HG03159 (cell line): ENCODE measurements at regions not wholly inside any gene's neighbourhood (a gene's known extent, or its start where the extent isn't known, plus 50 kb on each side); places are given as distances from the start of the nearest gene placed in this dataset.
A peak's percentile ranks its signal among the peaks of the same experiment; 100 is the strongest.
"Not testable (repeated sequence)": the region's sequence is repeated elsewhere in the genome, so short reads cannot be mapped to it uniquely, and the experiment has no call there.

Source experiments
- ATAC-seq: cut with Tn5 transposase; IDR thresholded peaks from one replicate; pipeline ENCODE4 v1.9.1; 2021; ENCODE audit warnings: mild to moderate bottlenecking, moderate library complexity; ENCODE audit not compliant: unreplicated experiment

DNA sequence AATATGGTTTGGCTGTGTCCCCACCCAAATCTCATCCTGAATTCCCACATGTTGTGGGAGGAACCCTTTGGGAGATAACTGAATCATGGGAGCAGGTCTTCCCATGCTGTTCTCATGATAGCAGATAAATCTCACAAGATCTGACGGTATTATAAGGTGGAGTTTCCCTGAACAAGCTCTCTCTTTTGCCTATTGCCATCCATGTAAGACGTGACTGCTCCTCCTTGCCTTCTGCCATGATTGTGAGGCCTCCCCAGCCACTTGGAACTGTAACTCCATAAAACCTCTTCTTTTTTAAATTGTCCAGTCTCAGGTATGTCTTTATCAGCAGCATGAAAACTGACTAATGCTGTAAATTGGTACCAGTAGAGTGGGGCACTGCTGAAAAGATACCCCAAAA lies 103.3 kb upstream of the LYPLAL1 start:
- not testable (repeated sequence) for ATAC-seq

DNA sequence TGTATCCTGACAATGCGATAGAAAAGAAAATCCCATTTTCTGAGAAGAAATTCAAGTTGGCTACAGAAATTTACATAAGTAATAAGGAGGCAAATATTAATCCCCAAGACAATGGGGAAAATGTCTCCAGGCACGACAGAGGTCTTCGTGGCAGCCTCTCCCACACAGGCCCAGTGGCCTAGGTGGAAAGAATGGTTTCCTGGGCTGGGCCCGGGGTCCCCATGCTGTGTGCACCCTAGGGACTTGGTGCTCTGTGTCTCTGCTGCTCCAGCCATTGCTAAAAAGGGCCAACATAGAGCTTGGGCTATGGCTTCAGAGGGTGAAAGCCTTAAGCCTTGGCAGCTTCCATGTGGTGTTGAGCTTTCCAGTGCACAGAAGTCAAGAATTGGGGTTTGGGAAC lies 102.5 kb upstream of the LYPLAL1 start:
- no peak for ATAC-seq

DNA sequence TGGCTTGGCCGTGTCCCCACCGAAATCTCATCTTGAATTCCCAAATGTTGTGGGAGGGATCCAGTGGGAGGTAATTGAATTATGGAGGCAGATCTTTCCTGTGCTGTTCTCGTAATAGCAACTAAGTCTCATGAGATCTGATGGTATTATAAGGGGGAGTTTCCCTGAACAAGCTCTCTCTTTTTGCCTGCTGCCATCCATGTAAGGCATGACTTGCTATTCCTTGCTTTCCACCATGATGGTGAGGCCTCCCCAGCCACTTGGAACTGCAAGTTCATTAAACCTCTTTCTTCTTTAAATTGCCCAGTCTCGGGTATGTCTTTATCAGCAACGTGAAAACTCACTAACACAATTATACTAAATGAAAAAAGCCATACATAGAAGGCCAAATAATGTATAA lies 101.3 kb upstream of the LYPLAL1 start:
- ATAC-seq, result no peak

DNA sequence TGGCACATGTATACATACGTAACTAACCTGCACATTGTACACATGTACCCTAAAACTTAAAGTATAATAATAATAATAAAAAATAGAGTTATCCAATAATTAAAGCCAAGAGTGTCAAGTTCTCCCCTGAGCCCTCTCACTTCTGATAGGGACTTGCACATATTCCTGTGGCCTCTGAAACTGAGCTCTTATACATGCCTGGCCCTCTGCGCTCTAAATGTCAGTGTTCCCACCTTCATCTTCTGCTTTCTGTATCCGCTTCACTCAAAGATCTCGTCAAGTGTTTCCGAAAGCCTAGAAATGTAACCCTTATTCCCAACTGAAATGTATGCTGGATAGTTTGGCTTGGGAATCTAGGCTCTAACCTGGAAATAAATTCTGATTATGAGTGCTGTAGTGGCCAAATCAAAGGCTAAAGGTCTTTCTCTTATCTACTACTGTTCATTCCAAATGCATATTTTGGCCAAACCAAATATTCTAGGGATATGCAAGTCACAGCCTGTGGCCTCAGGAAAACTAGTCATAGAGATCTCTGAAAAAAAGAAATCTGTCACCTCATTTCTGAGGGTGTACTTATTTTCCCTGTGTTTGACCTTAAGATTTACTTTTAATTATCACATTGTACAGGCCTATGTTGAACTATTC lies 99.5 kb upstream of the LYPLAL1 start:
- ATAC-seq, result no peak

DNA sequence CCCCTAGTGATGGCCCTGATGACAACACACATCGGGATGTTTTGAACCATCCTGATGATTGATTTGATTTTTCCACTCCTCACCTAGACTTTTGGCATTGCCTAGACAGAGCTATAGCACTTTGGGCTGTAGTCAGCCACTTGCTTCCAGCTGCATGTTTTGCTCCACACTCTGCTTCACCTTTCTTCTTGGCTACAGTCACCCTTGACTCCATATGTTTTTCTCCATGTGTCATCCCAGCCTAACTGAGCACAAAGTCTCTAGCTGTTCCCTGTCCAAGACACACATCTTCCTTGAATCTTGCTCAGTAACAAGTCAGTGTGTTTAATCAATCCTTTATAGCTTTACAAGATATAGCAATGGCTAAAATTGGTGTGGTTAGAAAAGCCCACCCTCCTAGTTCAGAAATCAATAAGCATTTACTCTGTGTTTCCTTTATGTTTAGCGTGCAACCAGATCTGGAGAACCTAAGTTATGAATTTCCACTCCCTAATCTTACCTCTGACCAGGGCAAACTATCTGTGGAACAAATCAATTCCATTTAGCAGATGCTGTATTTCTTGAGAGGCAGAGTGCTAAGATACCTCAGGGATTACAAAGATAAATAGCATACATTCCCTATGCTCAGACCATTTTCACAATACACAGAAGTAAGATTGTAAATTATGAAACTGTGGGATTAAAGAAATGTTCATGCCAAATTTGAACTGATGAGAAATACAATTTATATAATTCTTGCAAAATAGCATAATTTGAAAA lies 98.4 kb upstream of the LYPLAL1 start:
- no peak for ATAC-seq

DNA sequence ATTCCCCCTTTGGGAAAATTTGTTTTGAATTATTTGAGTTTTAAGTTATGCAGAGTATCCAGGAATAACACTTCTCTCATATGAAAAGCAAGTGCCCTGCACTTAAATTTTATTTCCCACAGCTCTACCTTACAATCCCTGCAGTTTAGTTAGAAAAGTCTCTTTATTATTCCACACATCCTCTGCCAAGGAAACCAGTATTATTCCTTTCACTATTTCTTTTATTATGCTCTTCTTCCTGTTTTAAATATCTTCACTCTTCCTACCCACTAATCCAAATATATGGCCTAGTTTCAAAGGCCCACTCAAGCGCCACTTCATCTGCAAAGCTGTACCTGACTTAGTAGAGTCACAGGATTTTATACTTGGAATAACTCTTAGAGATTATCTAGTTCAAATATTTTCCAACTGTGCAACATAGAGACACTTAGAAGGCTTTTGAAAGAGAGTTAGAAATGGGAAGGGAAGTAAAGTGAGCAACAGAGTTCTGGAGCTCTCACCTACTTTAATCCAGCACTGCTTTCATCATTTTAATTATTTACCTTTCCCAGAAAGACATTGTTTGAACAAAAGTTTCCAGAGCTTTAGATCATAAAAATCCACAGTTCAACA lies 97.2 kb upstream of the LYPLAL1 start:
- ATAC-seq, result no peak

DNA sequence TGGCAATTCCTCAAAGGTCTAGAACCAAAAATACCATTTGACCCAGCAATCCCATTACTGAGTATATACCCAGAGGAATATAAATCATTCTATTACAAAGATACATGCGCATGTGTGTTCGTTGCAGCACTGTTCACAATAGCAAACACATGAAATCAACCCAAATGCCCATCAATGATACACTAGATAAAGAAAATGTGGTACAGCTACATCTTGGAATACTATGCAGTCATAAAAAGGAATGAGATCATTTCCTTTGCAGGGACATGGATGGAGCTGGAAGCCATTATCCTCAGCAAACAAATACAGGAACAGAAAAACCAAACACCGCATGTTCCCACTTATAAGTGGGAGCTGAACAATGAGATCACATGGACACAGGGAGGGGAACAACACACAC lies 95.9 kb upstream of the LYPLAL1 start:
- not testable (repeated sequence) for ATAC-seq

DNA sequence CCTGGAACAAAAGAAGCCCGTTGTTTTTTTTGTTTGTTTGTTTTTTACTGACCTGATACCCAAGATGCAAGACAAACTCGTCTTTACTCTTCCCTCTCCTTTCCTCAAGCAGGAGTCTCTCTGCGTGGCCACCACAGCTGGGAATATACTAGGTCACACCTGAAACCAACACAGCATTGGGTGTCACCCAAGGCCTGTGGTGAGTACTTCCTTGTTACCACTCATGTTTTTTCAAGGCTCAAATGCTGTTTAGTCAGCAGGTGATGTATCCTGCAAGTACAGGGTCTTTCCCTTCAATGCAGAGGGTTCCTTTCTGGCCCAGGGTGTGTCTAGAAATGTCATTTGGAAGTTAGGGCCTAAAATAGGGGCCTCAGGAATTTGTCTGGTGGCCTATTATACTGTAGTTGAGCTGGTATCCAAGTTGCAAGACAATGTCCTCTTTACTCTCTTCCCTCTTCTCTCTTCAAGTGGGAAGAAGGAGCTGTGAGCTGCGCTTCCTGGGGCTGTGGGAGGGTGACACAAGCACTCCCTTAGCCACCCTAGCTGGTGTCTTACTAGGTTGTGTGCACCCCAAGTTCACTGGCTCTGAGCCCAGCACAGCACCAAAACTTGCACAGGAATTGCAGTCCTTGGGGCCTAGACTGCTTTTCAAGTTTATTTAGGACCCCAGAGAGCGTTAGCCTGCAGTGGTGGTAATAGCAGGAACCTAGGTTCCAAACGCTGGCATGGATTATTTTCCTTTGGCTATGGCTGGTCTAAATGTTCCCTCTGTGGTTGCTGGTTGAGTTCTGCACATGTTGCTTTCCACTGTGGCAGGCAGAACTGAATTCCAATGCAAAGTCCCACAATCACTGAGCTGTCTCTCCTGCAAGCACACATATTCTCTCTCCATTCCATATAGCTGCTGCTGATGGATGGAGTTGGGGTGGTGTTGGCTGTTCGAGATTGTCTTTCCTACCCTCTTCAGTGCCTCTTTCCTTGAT lies 91.4 kb upstream of the LYPLAL1 start:
- ATAC-seq, result peak; percentile 72

DNA sequence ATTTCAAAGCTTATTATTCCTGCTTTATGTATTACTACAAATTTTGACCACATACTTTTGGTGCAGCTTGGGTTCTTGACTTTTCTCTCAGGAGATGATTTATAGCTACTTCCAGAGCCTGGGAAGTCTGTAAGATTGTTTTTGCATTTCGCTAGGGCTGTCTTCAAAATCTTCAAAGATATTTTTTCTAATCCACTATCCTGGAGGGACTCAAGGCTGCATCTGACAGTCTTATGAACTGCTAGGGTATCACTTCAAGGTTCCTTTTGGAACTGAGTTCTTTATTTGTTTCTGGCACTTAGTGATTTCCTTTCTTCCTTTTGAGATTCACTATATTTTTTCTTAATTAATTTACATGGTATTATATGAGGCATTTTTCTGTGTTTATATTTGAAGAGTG lies 90.0 kb upstream of the LYPLAL1 start:
- ATAC-seq, result no peak

DNA sequence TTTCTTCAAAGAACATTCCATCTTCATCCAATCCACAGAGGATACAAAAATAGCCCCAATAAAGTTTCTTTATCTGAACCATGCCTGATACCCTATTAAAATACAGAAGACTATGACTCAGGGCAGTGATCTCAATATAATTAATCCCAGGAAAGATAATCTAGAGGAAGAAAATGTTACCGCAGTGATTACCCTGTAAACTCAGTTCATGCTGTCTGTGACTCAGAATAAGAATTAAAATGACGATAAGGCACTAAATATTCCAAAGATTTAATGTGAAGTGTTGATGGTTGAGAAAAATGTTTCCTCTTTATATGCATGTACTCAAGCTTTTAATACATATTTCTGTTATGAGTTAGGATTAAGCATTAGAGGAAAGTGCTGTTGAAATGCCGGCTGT lies 88.6 kb upstream of the LYPLAL1 start:
- ATAC-seq, result no peak

DNA sequence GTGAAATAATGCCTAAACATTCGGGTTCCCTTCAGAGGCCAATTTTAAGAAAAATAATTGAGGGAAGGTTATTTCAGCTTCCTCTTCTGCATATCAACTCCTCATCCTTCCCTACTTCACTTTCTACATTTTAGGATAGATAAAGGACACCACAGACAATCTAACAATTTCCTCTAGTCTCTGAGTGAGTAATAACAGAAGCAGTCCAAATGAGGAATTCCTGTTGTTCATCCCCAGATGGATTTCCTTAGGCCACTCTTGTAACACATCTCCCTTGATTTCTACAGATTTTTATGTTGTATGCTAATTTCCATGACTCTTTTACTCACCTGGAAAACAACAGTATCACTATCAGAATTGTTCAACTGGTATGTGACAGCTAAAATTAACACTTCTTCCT lies 87.7 kb upstream of the LYPLAL1 start:
- no peak for ATAC-seq

DNA sequence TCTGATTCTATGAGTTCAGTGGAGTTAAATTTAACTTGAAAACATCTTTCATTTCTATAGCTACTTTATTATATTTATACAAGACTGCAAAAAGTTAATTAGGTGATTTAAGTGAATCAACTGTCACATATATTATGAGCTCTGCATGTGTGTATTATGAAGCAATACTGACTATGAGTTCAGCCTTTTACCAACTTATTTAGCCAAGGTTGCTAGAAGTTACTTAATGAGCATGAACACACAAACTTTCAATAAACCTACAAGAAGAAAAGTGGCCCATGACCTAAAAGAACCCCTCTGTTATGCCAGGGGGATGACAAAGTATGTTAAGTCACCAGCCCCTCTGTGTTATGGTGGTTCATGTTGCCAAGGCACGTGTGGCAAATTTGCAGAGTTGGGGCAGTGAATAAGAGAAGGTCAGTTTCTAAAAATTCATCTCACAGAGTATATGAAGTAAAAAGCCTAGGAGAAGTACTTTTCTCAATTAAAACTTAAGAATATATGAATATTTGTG lies 86.7 kb upstream of the LYPLAL1 start:
- ATAC-seq, result no peak

DNA sequence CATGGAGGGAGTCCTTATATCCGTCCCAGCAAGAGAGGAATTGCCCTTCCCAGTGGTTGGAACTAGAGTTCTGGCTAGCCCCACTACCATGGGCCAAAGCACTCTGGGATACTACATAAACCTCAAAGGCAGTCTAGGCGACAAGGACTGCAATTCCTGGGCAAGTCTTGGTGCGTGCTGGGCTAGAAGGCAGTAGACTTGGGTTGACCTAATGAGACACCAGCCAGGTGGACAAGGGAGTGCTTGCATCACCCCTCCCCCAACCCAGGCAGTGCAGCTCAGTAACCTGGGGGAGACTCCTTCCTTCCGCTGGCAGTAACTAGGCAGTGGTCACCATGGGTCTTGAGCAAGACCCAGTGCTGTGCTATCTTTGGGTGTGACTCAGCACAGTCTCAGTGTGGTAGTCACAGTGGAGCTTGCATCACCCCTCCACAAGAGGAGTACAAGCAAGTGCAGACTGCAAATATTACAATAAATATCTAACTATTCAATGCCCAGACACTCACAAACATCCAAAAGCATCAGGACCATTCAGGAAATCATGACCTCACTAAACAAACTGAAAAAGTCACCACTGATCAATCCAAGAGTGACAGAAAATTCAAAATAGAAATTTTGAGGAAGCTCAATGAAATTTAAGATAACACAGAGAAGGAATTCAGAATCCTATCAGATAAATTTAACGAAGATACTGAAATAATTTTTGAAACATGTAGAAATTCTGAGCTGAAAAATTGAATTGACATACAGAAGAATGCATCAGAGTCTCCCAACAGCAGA lies 84.7 kb upstream of the LYPLAL1 start:
- ATAC-seq, result peak; percentile 69

DNA sequence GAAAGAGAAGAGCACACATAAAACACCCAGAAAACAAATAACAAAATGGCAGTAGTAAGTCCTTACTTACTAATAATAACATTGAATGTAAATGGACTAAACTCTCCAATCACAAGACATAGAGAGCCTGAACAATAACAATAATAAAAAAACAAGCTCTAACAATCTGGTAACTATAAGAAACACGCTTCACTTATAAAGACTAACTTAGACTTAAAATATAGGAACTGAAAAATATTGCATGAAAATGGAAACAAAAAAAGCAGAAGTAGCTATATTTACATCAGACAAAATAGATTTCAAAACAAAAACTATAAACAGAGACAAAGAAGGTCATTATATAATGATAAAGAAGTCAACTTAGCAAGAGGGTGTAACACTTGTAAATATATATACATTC lies 83.1 kb upstream of the LYPLAL1 start:
- ATAC-seq, result peak; percentile 91

DNA sequence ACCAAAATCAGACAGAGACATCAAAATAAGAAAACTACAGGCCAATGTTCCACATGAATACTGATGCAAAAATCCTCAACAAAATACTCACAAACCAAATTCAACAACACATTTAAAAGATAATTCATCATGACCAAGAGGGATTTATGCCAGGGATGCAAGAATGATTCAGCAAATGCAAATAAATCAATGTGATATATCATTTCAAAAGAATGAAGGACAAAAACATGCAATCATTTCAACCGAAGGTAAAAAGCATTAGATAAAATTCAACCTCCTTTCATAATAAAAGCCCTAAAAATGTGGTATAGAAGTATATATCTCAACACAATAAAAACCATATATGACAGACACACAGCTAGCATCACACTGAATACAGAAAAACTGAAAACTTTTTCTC lies 81.5 kb upstream of the LYPLAL1 start:
- ATAC-seq, result no peak

DNA sequence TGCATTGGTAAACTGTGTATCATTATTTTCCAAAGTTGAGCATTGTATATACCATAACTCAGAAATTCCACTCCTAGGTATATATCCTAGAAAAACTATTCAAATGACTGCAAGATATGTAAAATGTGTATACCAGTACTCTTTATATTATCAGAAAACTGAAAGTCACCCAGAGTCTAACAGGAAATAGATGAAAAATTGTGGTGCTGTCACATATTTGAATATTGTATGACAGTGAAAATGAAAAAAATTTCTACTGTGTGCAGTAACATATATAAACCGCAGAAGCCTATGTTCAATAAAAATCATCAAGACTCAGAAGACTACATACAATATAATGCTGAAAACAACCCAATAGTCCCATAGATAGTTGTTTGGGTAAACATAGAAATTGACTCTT lies 74.4 kb upstream of the LYPLAL1 start:
- peak; percentile 89 for ATAC-seq

DNA sequence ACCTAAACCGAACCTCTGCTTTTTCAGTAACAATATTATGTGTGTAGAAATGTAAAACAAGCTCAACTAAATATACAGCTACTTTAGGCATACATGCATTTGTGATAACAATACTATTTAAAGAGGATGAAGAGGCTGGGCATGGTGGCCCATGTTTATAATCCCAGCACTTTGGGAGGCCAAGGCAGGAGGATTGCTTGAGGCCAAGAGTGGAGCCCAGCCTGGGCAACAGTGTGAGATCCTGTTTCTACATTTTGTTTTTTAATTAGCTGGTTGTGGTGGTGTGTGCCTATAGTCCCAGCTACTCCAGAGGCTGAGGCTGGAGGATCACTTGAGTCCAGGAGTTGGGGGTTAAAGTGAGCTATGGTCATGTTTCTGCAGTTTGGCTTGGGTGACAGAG lies 73.6 kb upstream of the LYPLAL1 start:
- no peak for ATAC-seq

DNA sequence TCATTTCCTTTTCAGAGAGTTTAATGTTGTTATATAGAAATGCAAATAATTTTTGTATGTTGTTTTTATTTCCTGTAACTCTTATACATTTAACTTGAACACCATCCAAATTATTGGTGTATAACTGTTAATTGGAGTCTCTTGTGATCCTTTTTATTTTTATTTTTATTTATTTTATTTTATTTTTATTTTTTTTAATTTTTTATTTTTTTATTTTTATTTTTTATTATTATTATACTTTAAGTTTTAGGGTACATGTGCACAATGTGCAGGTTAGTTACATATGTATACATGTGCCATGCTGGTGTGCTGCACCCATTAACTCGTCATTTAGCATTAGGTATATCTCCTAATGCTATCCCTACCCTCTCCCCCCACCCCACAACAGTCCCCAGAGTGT lies 71.2 kb upstream of the LYPLAL1 start:
- not testable (repeated sequence) for ATAC-seq

DNA sequence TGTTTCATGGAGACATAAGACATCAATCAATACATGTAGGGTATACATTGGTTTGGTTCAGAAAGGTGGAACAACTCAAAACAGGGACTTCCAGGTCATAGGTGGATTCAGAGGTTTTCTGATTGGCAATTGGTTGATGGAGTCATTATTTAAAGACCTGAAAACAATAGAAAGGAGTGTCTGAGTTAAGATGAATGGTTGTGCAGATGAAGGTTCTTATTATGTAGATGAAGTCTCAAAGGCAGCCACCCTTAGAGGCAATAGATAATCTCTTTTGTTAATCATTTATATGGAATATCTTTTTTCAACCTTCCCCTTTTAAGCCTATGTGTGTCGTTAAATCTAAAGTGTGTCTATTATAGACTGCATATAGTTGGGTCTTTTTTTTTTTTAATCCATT lies 67.8 kb upstream of the LYPLAL1 start:
- no peak for ATAC-seq

DNA sequence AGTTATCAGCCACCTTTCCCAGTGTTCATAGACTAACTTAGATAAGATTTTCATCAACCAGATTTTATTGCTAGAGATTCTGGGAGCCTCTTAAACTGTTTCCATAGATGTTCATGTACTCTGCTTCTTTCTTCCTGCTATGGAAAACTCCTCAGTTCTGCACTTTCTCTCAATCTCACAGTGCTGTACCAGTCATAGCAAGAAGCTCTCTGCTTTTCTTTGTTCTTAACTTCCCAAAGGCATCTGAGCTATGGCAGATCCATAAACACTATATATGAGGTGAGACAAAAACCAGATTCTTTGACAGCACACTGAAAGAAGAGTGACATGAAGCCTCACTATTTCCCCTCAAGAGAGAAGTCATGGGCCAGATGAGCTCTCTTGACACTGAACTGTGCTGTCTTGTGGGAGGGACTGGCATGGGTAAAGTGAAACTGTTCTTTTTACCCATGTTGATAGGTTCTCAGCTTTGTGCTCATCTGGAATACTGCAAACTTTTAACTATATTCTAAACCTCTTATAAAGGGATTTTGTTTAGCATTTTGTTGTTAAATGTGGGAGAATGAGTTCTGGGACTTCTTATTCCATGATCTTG lies 64.2 kb upstream of the LYPLAL1 start:
- ATAC-seq, result no peak
